ENCODE measurements at regions not wholly inside any gene's neighbourhood (a gene's known extent, or its start where the extent isn't known, plus 50 kb on each side); places are given as distances from the start of the nearest gene placed in this dataset.
"Not testable (repeated sequence)": the region's sequence is repeated elsewhere in the genome, so short reads cannot be mapped to it uniquely, and the experiment has no call there.

- not testable (repeated sequence) for DNase-seq (ENCODE audit: extremely low read depth, low read depth, low spot score)
Observed at GRCh38 chr9:63450836-63451235, 1834.2 kb downstream of the FOXD4L5 start.

- not testable (repeated sequence) for DNase-seq (ENCODE audit: extremely low read depth, low read depth, low spot score)
Observed at GRCh38 chr9:63425123-63425522, 1859.9 kb downstream of the FOXD4L5 start.

- not testable (repeated sequence) for DNase-seq (ENCODE audit: extremely low read depth, low read depth, low spot score)
Observed at GRCh38 chr9:63390897-63391296, 1894.1 kb downstream of the FOXD4L5 start.

- not testable (repeated sequence) for DNase-seq (ENCODE audit: extremely low read depth, low read depth, low spot score)
Observed at GRCh38 chr9:63385479-63385878, 1899.5 kb downstream of the FOXD4L5 start.

GRCh38 chr9:63379864-63380263 is 1905.1 kb downstream of the FOXD4L5 start:
- DNase-seq (ENCODE audit: extremely low read depth, low read depth, low spot score): not testable (repeated sequence)

GRCh38 chr9:63354219-63354618 is 1930.8 kb downstream of the FOXD4L5 start:
- not testable (repeated sequence) for DNase-seq (ENCODE audit: extremely low read depth, low read depth, low spot score)

GRCh38 chr9:63347347-63347746 is 1937.7 kb downstream of the FOXD4L5 start:
- DNase-seq (ENCODE audit: extremely low read depth, low read depth, low spot score): not testable (repeated sequence)

GRCh38 chr9:63346310-63347048 is 1938.5 kb downstream of the FOXD4L5 start:
- peak; percentile 85 for DNase-seq (ENCODE audit: extremely low read depth, low read depth, low spot score)

GRCh38 chr9:63344408-63344807 is 1940.6 kb downstream of the FOXD4L5 start:
- DNase-seq (ENCODE audit: extremely low read depth, low read depth, low spot score): not testable (repeated sequence)

- DNase-seq (ENCODE audit: extremely low read depth, low read depth, low spot score): not testable (repeated sequence)
Observed at GRCh38 chr9:63342528-63342927, 1942.5 kb downstream of the FOXD4L5 start.

- DNase-seq (ENCODE audit: extremely low read depth, low read depth, low spot score): not testable (repeated sequence)
Observed at GRCh38 chr9:63337899-63338604, 1947.0 kb downstream of the FOXD4L5 start.

- not testable (repeated sequence) for DNase-seq (ENCODE audit: extremely low read depth, low read depth, low spot score)
Observed at GRCh38 chr9:63335286-63335685, 1949.7 kb downstream of the FOXD4L5 start.

GRCh38 chr9:63334187-63334586 is 1950.8 kb downstream of the FOXD4L5 start:
- DNase-seq (ENCODE audit: extremely low read depth, low read depth, low spot score): not testable (repeated sequence)

- DNase-seq (ENCODE audit: extremely low read depth, low read depth, low spot score): not testable (repeated sequence)
Observed at GRCh38 chr9:63333083-63333482, 1951.9 kb downstream of the FOXD4L5 start.

- DNase-seq (ENCODE audit: extremely low read depth, low read depth, low spot score): not testable (repeated sequence)
Observed at GRCh38 chr9:63328313-63328712, 1956.7 kb downstream of the FOXD4L5 start.

GRCh38 chr9:63327211-63327610 is 1957.8 kb downstream of the FOXD4L5 start:
- not testable (repeated sequence) for DNase-seq (ENCODE audit: extremely low read depth, low read depth, low spot score)

- DNase-seq (ENCODE audit: extremely low read depth, low read depth, low spot score): not testable (repeated sequence)
Observed at GRCh38 chr9:63326665-63327064, 1958.3 kb downstream of the FOXD4L5 start.

GRCh38 chr9:63325696-63326095 is 1959.3 kb downstream of the FOXD4L5 start:
- DNase-seq (ENCODE audit: extremely low read depth, low read depth, low spot score): not testable (repeated sequence)

GRCh38 chr9:63318093-63318492 is 1966.9 kb downstream of the FOXD4L5 start:
- not testable (repeated sequence) for DNase-seq (ENCODE audit: extremely low read depth, low read depth, low spot score)

GRCh38 chr9:63315387-63315786 is 1969.6 kb downstream of the FOXD4L5 start:
- DNase-seq (ENCODE audit: extremely low read depth, low read depth, low spot score): not testable (repeated sequence)

- not testable (repeated sequence) for DNase-seq (ENCODE audit: extremely low read depth, low read depth, low spot score)
Observed at GRCh38 chr9:63296848-63297247, 1988.2 kb downstream of the FOXD4L5 start.

- DNase-seq (ENCODE audit: extremely low read depth, low read depth, low spot score): not testable (repeated sequence)
Observed at GRCh38 chr9:63296366-63296765, 1988.6 kb downstream of the FOXD4L5 start.
